ENCODE measurements at regions not wholly inside any gene's neighbourhood (a gene's known extent, or its start where the extent isn't known, plus 50 kb on each side); places are given as distances from the start of the nearest gene placed in this dataset.

DNA sequence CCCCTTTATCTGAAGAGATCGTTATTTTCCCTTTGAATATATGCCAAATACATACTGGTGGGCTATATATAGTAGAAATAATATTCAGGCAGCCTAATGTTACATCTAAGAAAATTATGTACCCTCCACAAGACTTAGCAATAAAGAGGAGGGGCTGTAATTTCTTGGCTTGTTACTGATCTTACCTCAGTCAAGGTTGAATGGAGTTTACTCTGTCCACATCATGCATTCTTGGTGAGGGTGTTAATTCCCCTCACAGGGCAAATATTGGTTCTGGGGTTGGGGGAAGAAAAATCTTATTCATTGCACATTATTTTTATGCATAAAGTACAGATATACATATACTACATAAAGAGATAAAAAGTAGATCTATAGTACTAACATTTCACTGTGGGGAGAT lies 145.8 kb upstream of the ANK3 start:
- Histone ChIP-seq H3K27me3 (no peaks in the 10 kb centered on the region), H3K27ac (no peak overlapping the region), H3K4me3 (no peak overlapping the region), H3K9me3 (no peaks in the 10 kb centered on the region), H3K4me1 (ENCODE audit: insufficient read depth) (no peaks in the 10 kb centered on the region), H3K36me3 (no peaks in the 10 kb centered on the region)
- intact Hi-C loops (cut with DNase I) = no loop called here
- WGBS, 3 donors = 53 to 59% (median 55%) methylated on average over 1 of the region's 1 CpG
- DNase-seq = no peak
- TF ChIP-seq EP300 (IDR thresholded peaks at IDR 0.05) (no peak), POLR2A (IDR thresholded peaks at IDR 0.05) (no peak)
- TF ChIP-seq, protein P1, sequence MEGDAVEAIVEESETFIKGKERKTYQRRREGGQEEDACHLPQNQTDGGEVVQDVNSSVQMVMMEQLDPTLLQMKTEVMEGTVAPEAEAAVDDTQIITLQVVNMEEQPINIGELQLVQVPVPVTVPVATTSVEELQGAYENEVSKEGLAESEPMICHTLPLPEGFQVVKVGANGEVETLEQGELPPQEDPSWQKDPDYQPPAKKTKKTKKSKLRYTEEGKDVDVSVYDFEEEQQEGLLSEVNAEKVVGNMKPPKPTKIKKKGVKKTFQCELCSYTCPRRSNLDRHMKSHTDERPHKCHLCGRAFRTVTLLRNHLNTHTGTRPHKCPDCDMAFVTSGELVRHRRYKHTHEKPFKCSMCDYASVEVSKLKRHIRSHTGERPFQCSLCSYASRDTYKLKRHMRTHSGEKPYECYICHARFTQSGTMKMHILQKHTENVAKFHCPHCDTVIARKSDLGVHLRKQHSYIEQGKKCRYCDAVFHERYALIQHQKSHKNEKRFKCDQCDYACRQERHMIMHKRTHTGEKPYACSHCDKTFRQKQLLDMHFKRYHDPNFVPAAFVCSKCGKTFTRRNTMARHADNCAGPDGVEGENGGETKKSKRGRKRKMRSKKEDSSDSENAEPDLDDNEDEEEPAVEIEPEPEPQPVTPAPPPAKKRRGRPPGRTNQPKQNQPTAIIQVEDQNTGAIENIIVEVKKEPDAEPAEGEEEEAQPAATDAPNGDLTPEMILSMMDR (IDR thresholded peaks at IDR 0.05) = no peak

DNA sequence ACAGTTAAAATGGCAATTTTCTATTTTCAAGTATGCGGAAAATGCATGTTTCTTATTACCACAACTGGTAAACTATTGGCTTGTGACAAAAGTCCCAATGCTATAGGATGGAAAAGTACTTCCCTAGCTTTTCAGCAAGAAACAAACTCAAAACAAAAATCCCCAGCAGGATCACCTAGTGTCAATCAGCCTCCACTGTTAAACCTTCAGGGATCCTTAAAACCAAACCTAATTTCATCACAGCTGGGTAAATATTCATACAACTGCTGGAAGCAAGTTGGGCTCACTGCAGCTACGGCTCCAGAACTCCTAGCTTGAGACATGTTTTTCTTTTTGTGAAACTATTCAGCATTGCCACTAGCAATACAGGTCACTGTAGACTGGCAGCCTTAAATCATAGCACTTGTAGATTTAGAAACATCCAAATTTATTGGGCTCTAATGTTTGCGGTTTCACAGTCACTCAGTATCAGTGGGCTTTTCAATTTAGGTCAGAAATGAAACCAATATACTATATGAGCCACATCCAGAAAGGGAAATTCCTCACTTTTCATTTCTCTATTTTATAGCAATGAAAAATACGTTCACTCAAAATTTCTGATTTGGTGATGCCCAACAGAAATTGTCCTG lies 145.2 kb upstream of the ANK3 start:
- no peak for DNase-seq
- H3K9me3 ChIP-seq = no peaks in the 10 kb centered on the region
- no peak overlapping the region for H3K27ac ChIP-seq
- intact Hi-C loops (cut with DNase I) = no loop called here
- H3K4me1 ChIP-seq (ENCODE audit: insufficient read depth) = no peaks in the 10 kb centered on the region
- no peak overlapping the region for H3K4me3 ChIP-seq
- no peaks in the 10 kb centered on the region for H3K27me3 ChIP-seq
- no peaks in the 10 kb centered on the region for H3K36me3 ChIP-seq
- 82 to 94% (median 91%) methylated on average over 4 of the region's 4 CpGs for whole genome bisulfite sequencing, 3 donors
- TF ChIP-seq POLR2A (IDR thresholded peaks at IDR 0.05) (no peak), EP300 (IDR thresholded peaks at IDR 0.05) (no peak)
- TF ChIP-seq, protein P1 (IDR thresholded peaks at IDR 0.05) = no peak

DNA sequence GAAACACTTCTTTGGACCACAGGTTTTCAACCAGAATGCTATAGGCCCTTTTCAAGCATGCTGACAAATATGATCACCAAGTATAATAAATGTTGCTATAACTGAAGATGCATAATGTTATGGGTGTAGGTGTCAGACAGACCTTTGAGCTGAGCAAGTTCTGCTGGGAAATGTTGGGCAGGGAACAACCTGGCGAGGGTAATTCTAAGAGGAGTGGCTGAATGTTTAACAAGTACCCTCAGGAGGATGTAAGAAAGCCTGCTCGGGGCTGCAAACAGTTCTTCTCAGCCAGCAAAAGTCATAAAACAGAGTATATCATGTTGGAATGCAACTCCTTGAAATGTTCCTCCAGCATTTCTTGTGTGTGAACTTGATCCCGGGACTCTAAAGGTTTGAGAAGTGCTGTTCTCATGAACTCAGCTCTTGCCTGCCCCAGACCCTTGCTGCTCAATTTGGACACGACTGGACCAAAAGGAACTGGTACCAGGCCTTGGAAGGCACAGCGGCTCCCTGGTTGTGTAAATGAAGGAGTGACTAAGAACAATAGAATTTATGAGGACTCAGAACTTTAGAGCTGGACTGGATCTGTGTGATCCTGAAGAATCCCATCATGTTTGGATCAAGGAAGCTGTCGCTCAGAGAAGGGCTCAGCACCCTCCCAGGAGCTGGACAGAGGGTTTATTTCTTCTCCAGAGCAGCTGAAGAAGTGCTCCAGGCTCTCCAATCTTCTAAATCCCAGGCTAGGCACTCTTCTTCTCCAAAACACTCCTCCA lies 143.2 kb upstream of the ANK3 start:
- 73 to 83% (median 82%) methylated on average over 6 of the region's 6 CpGs for WGBS, 3 donors
- TF ChIP-seq, protein P1 (IDR thresholded peaks at IDR 0.05) = no peak
- TF ChIP-seq POLR2A (IDR thresholded peaks at IDR 0.05) (no peak), EP300 (IDR thresholded peaks at IDR 0.05) (no peak)
- intact Hi-C loops (cut with DNase I) = no loop called here

DNA sequence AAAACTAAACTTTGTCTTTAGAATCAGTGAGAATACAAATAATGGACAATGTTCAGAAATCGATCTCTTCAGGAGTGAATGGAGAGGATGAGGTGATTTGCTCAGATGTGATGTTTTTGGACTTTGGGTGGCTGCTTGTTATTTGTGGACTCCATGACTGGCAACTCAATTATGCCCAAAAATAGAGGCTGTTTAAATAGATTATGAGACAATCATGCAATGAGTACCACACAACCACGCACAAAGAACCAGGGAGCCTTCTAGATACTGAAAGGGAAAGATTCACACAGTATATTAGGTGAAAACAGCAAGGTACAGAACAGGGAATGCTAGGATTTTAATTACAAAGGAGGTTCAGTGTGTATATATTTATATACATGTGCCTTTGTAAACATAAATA lies 141.3 kb upstream of the ANK3 start:
- H3K9me3 ChIP-seq = no peaks in the 10 kb centered on the region
- H3K36me3 ChIP-seq = no peaks in the 10 kb centered on the region
- no peak for DNase-seq
- TF ChIP-seq, protein P1 (IDR thresholded peaks at IDR 0.05) = no peak
- TF ChIP-seq EP300 (IDR thresholded peaks at IDR 0.05) (no peak), POLR2A (IDR thresholded peaks at IDR 0.05) (no peak)
- H3K4me1 ChIP-seq (ENCODE audit: insufficient read depth) = no peaks in the 10 kb centered on the region
- intact Hi-C loops (cut with DNase I) = no loop called here
- no peak overlapping the region for H3K4me3 ChIP-seq
- no peak overlapping the region for H3K27ac ChIP-seq
- no peaks in the 10 kb centered on the region for H3K27me3 ChIP-seq
- WGBS, 3 donors = 88 to 97% (median 91%) methylated on average over 2 of the region's 2 CpGs

More for the DNA sequence above, 143.2 kb upstream of the ANK3 start:
- Histone ChIP-seq H3K36me3 (no peaks in the 10 kb centered on the region), H3K4me3 (no peak overlapping the region), H3K27me3 (no peaks in the 10 kb centered on the region), H3K9me3 (no peaks in the 10 kb centered on the region), H3K27ac (no peak overlapping the region), H3K4me1 (ENCODE audit: insufficient read depth) (no peaks in the 10 kb centered on the region)
- no peak for DNase-seq

Data from ovary (tissue), 7 donors.